Left forelimb (tissue), 1 donor: ENCODE measurements at regions not wholly inside any gene's neighbourhood (a gene's known extent, or its start where the extent isn't known, plus 50 kb on each side); places are given as distances from the start of the nearest gene placed in this dataset.
"Not testable (repeated sequence)": the region's sequence is repeated elsewhere in the genome, so short reads cannot be mapped to it uniquely, and the experiment has no call there.

Source experiments
- DNase-seq: peaks from one replicate; pipeline ENCODE4 v3.0.0-alpha.2; 2018; ENCODE audit warnings: low spot score

- no peak for DNase-seq
These were observed 250.7 kb downstream of the RMST start for GRCh38 chr12:97713270-97713669.

GRCh38 chr12:97714107-97714563 lies 251.5 kb downstream of the RMST start:
- DNase-seq: no peak

- no peak for DNase-seq
These were observed 253.8 kb downstream of the RMST start for GRCh38 chr12:97716356-97716755.

- not testable (repeated sequence) for DNase-seq
These were observed 261.2 kb downstream of the RMST start for GRCh38 chr12:97723801-97724200.

GRCh38 chr12:97745406-97746101 lies 282.9 kb downstream of the RMST start:
- DNase-seq: no peak

- no peak for DNase-seq
These were observed 285.7 kb downstream of the RMST start for GRCh38 chr12:97748298-97748697.

GRCh38 chr12:97751704-97752103 lies 289.1 kb downstream of the RMST start:
- no peak for DNase-seq

GRCh38 chr12:97752129-97752528 lies 289.5 kb downstream of the RMST start:
- no peak for DNase-seq

GRCh38 chr12:97753332-97753731 lies 290.7 kb downstream of the RMST start:
- no peak for DNase-seq

GRCh38 chr12:97754306-97754705 lies 291.7 kb downstream of the RMST start:
- DNase-seq: no peak

GRCh38 chr12:97756066-97756666 lies 293.6 kb downstream of the RMST start:
- no peak for DNase-seq

GRCh38 chr12:97756741-97757140 lies 294.1 kb downstream of the RMST start:
- no peak for DNase-seq

GRCh38 chr12:97757481-97758193 lies 295.0 kb downstream of the RMST start:
- DNase-seq: no peak

- no peak for DNase-seq
These were observed 295.5 kb downstream of the RMST start for GRCh38 chr12:97758194-97758501.

GRCh38 chr12:97758586-97758985 lies 296.0 kb downstream of the RMST start:
- no peak for DNase-seq

- DNase-seq: no peak
These were observed 298.0 kb downstream of the RMST start for GRCh38 chr12:97760601-97761000.

GRCh38 chr12:97763113-97763512 lies 300.5 kb downstream of the RMST start:
- DNase-seq: no peak

GRCh38 chr12:97764700-97765099 lies 302.1 kb downstream of the RMST start:
- no peak for DNase-seq

GRCh38 chr12:97767347-97767746 lies 304.7 kb downstream of the RMST start:
- no peak for DNase-seq

GRCh38 chr12:97778111-97778510 lies 315.5 kb downstream of the RMST start:
- no peak for DNase-seq

- no peak for DNase-seq
These were observed 318.7 kb downstream of the RMST start for GRCh38 chr12:97781342-97781741.

- no peak for DNase-seq
These were observed 322.3 kb downstream of the RMST start for GRCh38 chr12:97784904-97785303.

- DNase-seq: no peak
These were observed 327.7 kb downstream of the RMST start for GRCh38 chr12:97790281-97790680.
